NCI-H748 (cell line): ENCODE measurements at regions not wholly inside any gene's neighbourhood (a gene's known extent, or its start where the extent isn't known, plus 50 kb on each side); places are given as distances from the start of the nearest gene placed in this dataset.
A peak's percentile ranks its signal among the peaks of the same experiment; 100 is the strongest.
"Not testable (repeated sequence)": the region's sequence is repeated elsewhere in the genome, so short reads cannot be mapped to it uniquely, and the experiment has no call there.

ENCODE experiments used
- DNase-seq: peaks from one replicate; lab custom pipeline; 2025; ENCODE audit not compliant: unreplicated experiment; lab: John Stamatoyannopoulos, UW

DNA sequence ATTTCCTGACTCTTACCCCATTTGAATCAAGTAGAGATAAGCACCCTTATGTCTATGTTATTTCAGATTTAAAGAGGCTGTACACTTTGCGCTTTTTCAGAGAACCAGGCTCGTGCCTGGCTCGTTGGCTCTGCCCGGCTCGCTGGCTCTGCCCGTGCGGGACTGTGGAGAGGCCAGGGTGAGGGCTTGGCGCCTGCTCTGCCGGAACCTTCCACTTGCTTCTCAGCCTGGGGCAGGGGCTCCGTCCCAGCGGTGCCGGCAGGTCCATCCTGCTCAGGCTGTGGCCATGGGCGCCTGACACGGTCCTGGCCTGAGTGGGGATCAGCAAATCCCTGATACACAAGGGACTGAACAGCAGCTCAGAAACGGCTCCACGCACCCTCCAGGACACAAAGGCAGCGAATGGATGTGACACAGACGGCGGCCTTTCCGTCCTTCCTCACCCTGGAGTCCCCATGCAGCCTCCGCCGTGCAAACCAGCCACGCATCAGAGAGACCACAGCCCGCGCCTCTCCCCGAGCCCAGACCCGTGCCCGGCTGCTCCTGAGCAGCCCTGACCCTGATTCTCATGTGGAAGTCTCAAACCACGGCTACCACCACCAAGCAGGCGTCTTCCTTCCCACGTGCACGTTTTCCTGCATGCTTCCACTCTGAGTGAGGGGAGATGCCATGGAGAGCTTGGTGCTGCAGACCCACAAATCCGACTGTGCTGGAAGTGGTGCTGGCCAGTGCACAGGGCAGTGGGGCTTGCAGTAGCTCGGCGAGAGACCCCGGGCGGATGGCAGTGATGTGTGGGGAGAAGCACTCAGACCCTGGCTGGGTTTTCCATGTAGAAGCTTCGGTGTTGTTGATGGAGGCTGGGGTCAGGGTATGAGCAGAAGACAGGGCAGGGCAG, 233.9 kb downstream of the ERMARD start:
- no peak for DNase-seq

DNA sequence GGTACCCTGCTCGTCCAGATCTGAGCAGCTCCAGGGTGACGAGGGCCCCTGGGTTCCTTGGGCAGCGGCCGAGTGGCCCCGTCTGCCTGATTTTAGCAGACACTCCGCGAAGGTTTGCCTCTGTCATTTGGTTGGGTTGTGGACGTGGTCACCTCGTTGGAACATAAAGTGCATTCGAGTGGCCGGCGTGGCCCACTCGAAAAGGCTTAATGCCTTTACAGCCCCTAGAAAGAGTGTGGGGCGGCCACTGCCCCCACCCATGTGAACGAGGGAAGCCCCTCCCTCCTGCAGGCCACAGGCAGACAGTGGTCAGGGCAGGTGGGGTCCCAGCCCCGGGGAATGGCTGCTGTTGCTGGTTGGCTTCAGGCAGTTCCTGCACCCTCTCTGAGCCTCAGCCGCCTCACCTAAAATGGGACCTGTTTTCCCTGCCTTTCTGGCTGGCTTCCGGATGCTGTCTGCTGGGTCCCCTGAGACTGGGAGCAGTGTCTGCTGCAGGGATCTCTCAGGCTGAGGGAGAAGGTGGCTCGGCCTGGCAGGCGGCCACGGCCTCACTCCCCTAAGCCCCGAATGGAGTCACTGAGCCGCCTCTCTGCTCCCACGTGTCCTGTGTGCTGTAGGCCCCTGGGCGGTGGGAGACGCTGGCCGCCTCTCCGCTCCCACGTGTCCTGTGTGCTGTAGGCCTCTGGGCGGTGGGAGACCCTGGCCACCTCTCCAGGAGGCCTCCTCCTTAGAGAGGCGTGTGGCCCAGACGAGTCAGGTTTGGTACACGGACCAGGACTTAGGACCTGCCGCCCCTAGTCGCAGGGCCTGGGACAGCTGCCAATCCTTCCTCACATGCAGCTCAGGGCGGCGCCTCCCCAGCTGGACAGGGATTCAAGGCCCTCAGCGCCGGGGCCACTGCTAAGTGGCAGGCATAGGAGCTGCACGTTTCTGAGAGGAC, 233.0 kb downstream of the ERMARD start:
- no peak for DNase-seq

DNA sequence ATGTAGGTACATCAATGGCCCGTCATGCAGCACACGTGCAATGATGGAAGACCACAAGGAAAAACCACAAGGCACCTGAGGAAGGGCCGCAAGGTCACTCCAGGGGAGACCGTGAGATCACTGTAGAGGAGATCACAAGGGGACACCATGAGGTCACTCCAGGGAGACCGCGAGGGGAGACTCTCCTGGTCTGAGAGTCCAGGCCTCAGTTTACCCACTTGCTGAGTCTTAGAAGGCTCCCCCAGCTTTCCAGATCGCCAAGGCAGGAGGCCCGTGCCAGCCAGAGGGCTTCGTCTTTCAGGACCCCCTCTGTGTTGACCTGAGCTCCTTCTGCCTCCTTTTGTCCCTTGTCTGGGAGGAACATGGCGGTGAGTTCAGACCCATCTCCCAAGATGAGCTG, 232.2 kb downstream of the ERMARD start:
- DNase-seq, result no peak

DNA sequence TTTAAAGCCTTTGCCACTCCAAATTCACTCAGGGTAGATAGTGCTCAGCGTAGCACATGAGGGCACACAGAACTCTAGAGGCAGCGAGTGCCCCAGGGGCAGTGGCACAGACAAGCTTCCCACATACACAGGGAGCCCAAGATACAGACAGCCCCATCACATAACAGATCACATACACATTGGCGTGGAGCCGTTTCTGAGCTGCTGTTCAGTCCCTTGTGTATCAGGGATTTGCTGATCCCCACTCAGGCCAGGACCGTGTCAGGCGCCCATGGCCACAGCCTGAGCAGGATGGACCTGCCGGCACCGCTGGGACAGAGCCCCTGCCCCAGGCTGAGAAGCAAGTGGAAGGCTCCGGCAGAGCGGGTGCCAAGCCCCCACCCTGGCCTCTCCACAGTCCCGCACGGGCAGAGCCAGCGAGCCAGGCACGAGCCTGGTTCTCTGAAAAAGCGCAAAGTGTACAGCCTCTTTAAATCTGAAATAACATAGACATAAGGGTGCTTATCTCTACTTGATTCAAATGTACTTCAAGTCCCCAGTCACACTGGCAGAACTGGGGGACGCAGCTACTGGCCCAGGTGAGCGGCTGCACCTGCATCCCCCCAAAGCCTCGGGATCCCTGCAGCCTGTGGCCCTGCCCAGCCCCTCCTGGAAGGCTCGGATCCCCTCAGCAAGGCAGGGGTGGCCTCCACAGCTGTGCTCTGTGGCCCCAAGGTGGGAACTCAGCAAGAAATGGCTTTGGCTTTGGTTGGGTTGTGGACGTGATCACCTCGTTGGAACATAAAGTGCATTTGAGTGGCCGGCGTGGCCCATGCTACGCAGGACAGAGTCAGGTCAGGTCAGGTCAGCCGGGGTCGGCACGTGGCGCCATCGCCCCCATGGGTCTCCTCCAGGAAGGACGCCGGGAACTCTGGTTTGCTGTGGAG, 231.3 kb downstream of the ERMARD start:
- DNase-seq, result no peak

DNA sequence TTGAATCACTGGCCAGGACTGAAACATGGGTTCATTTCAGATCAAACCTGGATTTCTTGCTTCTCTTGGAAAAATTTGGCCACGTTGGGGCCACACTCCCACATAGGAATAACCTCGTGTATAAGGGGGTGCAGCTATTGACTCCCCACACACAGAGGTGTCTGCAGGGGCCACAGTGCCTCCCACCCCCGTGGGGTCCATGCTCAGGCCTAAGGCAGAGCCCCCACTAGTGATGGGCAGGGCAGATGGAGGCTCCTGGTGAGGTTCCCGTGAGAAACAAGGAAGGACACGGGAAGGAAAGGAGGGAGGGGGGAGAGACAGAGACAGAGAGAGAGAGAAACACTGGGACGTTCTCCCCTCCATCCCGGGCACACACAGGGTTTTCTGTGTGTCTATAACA, 230.5 kb downstream of the ERMARD start:
- no peak for DNase-seq

DNA sequence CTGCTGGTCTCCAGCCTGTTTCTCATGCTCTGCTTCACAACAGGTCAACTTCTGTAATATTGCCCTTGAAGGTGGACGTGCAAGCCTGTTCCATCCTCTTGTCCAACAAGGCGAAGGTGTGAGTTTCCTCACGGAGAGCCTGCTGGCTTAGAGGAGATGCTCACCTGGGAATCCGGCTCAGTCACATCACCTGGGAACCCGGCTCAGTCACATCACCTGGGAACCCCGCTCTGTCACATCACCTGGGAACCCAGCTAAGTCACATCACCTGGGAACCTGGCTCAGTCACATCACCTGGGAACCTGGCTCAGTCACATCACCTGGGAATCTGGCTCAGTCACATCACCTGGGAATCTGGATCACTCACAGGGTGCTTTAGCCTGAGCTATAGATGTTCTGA, 230.1 kb downstream of the ERMARD start:
- DNase-seq, result no peak

DNA sequence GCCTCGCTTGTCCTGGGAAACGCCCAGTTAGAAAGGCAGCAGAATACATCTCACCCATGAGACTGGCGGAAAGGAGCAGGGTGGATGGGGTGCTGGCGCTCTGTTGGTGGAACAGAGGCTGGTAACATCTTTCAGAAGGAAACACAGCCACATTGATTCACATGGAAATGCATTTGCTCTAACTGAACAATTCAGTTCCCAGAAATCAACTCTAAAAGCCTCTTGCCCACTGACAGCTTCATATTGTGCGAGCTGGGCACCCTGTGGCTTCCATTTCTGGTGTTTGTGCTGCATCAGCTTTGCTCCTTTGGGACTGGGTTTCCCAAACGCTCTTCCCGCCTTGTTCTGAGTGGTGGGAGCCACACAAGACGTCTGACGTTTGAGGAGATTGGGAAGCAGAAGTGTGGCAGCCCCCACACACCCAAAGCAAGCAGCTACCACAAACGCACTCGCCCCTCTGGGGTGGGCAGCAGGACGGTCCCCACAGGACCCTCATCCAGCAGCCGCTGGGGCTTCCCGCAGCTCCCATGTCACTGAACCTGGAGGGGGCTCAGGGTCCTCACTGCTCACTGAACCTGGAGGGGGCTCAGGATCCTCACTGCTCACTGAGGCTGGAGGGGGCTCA, 229.5 kb downstream of the ERMARD start:
- DNase-seq, result no peak

DNA sequence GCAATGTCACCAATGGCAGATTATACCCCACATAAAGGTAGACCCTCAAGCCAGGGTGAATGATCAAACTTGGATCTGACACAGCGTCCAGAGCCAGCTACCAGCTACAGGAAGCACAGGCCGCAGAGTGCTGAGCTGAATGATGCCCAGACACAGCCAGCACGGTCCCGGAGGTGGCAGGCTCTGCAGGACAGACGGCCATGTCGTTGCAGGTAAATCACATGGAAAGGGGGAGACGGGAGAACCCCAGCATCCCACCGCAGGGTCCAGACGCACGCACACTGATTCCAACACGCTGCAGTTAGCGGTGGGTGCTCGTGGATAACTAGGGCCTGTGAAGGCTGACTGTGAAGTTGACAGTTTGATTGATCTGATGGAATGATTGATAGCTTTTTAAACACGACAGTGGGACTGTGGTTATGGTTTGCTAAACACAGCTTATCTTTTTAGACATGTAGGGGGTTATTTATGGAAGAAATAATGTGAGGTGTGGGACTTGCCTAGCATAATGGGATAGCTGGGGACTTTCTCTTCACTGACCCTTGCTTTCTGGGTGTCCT, 228.5 kb downstream of the ERMARD start:
- DNase-seq, result no peak

DNA sequence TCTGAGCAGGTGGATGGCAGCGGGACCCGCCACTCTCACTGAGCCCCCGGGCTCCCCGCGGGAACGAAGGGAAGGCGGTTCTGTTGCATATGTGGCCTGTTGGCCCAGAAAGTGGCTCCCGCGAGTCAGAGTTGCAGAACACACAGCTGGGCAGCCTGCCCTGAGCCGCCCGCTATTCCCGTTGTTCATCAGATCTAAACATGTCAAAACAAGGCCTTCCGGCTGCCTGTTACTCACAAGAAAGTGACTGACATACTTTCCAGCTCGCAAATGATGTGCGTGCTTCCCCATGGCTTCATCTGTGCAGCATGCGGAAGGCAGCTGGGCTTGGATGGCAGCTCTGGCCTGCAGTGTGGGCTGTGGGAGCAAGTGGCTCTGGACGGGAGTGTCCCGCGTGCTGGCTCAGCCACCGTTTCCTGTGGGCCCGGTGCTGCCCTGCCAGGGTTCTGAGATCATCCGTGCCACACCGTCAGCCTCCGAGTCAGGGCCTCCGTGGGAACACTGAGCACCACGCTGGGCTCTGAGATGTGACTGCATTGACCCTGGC, 227.3 kb downstream of the ERMARD start:
- DNase-seq, result peak; percentile 34

DNA sequence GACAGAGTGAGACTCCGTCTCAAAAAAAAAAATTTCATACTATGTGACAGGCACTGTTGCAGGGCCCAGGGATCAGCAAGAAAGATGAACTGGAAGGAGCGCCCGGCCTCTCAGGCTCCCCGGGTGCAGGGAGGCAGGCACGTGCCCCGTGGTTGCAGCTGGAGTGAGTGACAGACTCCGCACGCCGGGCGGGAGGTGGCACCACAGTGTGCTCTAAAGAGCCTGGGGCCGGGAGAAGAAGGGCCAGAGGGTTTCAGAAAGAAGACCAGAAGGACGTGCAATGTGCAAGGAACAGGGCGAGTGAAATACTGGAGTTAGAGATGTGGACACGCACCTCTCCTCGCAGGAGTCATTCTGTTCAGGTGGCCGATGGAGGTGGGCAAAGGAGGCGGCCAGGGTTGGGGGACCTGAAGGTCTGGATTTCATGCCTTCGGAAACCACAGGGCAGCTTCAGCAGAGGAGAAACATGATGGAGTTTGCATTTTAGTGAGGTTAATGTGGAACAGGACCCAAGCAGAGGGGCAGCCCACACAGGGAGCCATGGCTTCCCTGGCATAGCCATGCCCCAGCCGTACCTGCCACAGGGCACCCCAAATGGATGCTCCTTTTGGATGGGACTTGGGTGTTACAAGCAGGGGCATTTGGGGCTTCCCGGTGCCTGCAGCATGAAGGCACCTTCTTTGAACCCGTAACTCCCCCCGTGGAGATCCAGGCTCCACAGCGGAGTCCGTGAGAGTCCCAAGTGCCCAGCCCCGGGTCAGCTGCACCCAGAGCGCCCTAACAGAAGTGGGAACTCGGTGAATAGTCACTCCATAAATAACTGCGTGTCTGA, 226.2 kb downstream of the ERMARD start:
- DNase-seq, result no peak

DNA sequence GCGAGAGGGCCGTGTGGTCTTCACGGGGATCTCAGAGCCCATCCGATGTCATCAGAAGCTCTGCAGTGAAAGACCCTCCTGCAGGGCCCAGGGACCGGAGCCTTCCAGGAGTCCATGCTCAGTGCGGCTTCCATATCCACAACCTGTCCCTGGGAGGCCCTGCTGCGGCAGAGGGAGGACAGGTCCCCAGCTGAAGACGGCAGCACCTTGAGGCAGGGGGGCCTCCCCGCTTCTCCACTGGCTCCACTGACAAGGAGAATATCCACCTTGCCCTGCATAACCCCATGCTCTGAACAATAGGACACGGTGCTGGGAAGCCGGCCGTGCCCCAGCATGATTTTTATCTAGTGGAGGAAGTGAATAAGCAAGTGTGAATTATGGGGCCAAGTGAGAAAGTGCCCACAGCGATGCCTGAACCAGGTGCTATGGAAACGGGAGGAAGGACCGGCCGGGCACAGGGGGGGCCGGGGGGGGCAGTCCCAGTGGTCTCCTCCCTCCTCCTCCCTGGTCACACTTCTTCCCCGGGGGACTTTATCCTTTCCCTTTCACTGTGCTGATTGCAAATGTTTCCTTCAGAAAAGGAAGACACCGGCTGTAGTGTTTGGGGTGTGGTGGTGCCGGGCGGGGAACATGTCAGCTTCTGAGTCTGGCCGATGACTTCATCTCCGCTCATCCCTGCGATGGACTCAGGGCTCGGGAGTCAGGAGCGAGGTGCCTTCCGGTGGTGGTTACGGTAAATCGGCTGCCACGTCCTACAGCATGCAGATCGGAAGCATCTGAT, 225.1 kb downstream of the ERMARD start:
- DNase-seq, result no peak

DNA sequence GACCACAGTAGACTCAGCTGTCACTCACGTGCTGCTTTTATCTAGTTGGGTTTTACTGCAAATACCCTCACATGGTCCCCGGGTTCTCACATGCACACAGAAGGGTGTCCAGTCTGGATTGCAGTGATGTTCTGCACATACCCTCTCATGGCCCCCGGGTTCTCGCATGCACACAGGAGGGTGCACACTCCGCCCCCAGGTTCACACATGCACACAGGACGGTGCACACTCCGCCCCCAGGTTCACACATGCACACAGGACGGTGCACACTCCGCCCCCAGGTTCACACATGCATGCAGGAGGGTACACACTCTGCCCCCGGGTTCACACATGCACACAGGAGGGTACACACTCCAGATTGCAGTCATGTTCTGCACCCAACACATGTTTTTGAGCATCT, 224.3 kb downstream of the ERMARD start:
- no peak for DNase-seq

DNA sequence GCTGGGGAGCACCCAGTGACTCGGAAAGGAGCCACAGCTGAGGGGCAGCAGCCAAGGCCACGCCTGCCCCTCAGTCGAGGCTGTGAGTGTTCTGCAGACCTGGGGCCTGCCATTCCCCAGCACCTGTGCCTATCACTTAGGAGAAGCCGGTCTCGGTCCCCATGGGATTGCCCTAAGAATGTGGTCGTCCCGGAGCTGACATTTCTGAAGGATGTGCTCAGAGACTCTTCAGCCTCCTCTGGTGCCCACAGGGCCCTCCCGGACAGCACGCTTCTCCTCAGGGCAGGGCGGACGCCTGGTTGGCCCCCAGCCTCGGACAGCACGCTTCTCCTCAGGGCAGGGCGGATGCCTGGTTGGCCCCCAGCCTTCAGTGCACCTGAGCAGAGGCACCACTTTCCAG, 223.9 kb downstream of the ERMARD start:
- no peak for DNase-seq

DNA sequence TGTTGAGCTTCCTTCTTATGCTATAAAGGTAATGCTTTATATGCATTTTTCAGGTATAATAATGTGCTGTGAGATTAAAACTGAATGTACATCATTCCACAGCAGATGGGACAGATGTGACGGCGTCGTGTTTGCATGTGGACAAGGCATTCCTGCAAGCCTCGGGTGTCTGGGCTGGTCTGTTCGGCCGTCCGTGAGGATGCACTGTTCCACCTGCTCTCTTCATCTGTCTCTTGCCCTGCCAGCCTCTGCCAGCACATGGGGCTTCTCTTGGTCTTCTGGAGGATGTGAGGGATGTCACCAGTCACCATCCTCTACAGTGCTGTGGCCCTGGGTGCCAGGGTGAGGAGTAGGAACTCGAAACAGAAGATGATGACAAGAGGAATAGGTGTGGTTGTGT, 223.2 kb downstream of the ERMARD start:
- DNase-seq, result no peak

DNA sequence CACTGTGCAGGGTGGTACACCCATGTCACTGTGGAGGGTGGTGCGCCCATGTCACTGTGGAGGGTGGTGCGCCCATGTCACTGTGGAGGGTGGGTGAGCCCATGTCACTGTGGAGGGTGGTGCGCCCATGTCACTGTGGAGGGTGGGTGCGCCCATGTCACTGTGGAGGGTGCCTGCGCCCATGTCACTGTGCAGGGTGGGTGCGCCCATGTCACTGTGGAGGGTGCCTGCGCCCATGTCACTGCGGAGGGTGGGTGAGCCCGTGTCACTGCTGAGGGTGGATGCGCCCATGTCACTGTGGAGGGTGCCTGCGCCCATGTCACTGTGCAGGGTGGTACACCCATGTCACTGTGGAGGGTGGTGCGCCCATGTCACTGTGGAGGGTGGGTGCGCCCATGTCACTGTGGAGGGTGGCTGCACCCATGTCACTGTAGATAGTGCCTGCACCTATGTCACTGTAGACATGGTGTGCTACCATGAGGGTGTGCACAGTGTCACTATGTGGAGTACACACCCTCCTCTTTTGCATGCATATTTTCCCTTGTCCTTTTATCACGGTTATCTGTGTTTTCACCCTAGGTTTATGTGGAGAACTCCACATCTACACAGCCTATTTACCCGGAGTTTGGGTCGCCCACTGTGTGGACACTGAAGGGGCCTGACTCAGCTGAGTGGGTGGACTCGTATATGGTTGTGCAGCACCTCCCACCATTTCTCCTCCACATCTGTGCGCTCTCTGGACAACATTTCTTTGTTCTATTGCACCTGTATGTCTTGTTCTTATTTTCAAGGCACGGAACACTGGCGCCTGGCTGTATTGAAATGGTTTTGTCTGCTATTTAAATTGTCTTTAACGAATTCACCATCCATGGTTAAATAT, 222.4 kb downstream of the ERMARD start:
- DNase-seq, result not testable (repeated sequence)

DNA sequence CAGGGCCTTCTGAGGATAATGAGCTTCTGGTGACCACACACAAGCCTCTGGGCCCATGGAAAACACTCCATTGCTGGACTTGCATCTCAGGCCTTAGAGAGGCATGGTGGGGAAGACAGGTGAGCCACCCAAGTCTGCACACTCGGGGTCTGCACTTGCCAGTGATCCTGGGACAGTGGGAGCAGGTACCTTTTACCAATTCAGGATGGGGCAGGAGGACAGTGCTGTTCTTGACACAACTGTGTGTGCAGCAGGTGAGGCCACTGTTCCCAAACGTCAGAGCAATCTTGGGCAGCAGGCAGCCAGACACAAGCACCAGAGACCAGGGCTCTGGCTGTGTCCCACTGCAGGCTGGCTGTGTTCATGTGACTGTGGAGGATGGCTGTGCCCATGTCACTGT, 221.3 kb downstream of the ERMARD start:
- DNase-seq, result no peak

DNA sequence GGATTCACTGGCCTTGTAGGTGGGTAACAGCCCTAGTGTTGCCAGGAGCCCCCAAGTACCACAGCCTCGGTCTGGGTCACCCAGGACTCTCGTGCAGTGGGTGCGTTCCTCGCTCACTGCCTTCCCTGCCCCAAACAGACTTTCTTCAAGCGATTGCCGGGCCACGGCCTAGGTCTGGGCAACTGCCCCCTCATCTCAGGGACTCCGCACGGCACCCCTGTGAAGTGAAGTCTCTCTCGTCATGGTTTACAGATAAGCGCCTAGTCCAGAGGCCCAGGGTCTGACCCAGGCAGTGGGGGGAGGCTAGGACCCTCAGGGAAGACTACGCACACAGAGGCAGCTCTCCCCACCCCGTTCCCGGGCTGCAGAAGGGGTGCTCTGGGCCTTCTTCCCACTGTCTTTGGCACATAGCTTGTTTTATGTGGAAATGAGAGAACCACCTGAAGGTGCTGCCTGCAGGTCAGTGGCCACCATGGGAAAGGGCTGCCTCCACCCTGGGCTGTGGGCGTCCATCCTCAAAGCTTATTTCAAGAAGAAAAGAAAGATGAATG, 220.8 kb downstream of the ERMARD start:
- DNase-seq, result no peak
